ENCODE measurements at regions not wholly inside any gene's neighbourhood (a gene's known extent, or its start where the extent isn't known, plus 50 kb on each side); places are given as distances from the start of the nearest gene placed in this dataset.

GRCh38 chr4:162920649-162921048 is 246.0 kb downstream of the NAF1 start:
- TF ChIP-seq CHD4 (IDR thresholded peaks at IDR 0.05) (no peak), CTCF (IDR thresholded peaks at IDR 0.05 in 2 of 3, conservative IDR thresholded peaks at IDR 0.05 in 1 of 3; ENCODE audit: control insufficient read depth in 2 of 3, extremely low read depth in 1 of 3, insufficient read depth in 1 of 3, low read depth in 3 of 3, low read length in 3 of 3) (no peak), SP1 (IDR thresholded peaks at IDR 0.05; ENCODE audit: low read depth, low read length) (no peak), YY1 (IDR thresholded peaks at IDR 0.05; ENCODE audit: low read depth, low read length) (no peak)

Data from GM12878 (cell line).